Kidney epithelial cell (primary cell): ENCODE measurements at regions not wholly inside any gene's neighbourhood (a gene's known extent, or its start where the extent isn't known, plus 50 kb on each side); places are given as distances from the start of the nearest gene placed in this dataset.

Source experiments
- DNase-seq: peaks from one replicate; pipeline ENCODE4 v3.0.0-alpha.2; 2010; ENCODE audit warnings: low read depth
- H3K27me3 ChIP-seq: 2 replicates; pipeline ENCODE4 v1.6.0; 2011; ENCODE audit warnings: low read length; ENCODE audit not compliant: control insufficient read depth, insufficient read depth
- H3K36me3 ChIP-seq: 2 replicates; pipeline ENCODE4 v1.5.1; 2011; ENCODE audit warnings: low read length; ENCODE audit not compliant: control insufficient read depth, insufficient read depth
- H3K4me3 ChIP-seq: 2 replicates; pipeline ENCODE4 v1.5.1; 2011; ENCODE audit warnings: low read depth, mild to moderate bottlenecking, control low read depth, low read length
- CTCF ChIP-seq: IDR thresholded peaks from 2 replicates; pipeline ENCODE4 v1.5.1; 2011; ENCODE audit warnings: mild to moderate bottlenecking, moderate library complexity, low read length, control low read depth, inconsistent platforms; ENCODE audit not compliant: insufficient read depth, poor library complexity, severe bottlenecking

DNA sequence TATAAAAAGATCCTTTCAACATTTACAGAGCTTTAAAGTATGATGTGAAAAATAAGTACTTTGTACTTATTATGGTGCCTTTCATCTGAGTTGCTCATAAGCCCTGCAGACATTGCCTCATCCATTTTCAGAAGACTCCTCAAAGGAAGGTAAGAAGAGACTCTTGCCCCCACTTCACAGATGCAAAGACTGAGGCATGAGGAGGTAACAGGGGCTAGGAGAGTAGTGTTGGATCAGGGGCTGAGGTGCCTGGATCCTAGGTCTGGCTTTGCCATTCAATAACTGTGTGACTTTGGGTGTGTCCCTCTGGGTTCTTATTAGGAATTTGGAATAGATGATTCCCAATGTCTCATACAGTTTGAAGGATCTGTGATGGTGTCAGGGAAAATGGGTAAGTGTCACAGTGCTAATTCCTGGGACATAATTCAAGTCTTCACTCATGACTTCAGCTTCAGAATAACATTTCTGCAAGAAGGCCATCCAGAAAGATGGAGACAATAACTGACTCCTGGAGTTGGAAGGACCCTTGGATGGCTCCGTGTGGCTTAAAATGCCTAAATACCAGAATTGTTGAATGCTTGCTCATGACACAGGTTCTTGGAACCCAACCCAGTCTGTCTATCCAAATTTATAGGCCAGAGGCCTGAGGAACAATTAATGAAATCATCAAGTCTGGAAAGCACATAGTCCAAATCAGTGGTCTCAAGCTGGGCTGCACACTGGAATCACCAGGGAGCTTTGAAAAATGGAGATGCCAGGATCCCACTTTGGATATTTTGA, 93.1 kb upstream of the RUNX1 start:
- H3K4me3 ChIP-seq, result no peak overlapping the region
- no peak for TF ChIP-seq CTCF
- DNase-seq, result no peak
- no peaks in the 10 kb centered on the region for H3K36me3 ChIP-seq
- H3K27me3 ChIP-seq, result no peaks in the 10 kb centered on the region

DNA sequence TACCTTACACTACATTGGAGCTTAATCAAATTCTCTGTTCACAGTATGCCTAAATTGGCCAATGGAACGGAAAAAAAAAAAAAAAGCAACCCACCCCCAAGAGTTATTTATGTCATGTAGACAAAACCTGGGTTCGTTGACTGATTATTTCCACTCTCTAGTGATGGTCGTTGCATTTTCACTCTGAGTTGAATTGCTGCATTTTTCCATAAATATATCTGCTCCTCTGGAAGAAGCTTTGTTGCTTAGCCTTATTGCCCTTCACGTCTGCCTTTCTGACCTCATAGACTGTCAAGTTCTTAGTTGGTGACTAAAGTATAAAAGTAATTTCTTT, 90.2 kb upstream of the RUNX1 start:
- no peak for DNase-seq
- TF ChIP-seq CTCF, result no peak
- Histone ChIP-seq H3K36me3 (no peaks in the 10 kb centered on the region), H3K27me3 (no peaks in the 10 kb centered on the region), H3K4me3 (no peak overlapping the region)

GRCh38 chr21:35138665-35139381, 89.7 kb upstream of the RUNX1 start:
- Histone ChIP-seq H3K27me3 (no peaks in the 10 kb centered on the region), H3K4me3 (no peak overlapping the region), H3K36me3 (no peaks in the 10 kb centered on the region)
- DNase-seq, result peak; percentile 94
- TF ChIP-seq CTCF, result peak; percentile 26

DNA sequence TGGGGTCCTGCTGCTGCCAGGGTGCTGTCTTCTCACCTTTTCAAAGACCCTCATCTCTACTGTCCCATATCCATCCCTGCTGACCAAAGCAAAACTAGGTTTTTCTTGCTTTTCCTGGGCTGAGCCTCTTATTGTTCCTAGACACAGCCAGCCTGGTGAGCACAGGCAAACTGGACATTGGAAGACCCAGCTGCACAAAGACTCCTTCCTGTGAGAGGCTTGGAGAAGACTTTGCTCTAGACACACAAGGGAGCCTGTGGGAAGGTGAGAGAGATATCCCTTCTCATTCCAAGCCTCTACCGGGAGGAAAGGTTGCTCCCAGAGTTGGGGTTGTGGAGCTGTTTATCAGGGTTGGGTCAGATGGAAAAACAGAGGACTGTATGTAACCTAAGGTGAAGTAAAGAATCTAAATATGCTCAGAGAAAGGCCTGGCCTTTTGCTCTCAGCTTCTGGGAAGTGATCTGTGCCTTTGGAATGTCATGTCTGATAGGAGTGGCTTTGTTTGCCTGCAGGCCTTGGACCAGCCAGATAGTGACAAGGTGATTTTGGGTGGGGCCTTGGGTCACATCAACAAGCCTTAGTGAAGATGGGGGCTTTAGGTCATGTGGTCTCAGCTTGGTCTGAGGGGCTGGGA, 87.6 kb upstream of the RUNX1 start:
- TF ChIP-seq CTCF, result no peak
- peak; percentile 48 for DNase-seq
- Histone ChIP-seq H3K4me3 (no peak overlapping the region), H3K36me3 (no peaks in the 10 kb centered on the region), H3K27me3 (no peaks in the 10 kb centered on the region)

- no peak for DNase-seq
- Histone ChIP-seq H3K4me3 (no peak overlapping the region), H3K36me3 (no peaks in the 10 kb centered on the region), H3K27me3 (no peaks in the 10 kb centered on the region)
- no peak for TF ChIP-seq CTCF
Measured at GRCh38 chr21:35136106-35136505, 87.0 kb upstream of the RUNX1 start.
